ENCODE measurements at regions not wholly inside any gene's neighbourhood (a gene's known extent, or its start where the extent isn't known, plus 50 kb on each side); places are given as distances from the start of the nearest gene placed in this dataset.

DNA sequence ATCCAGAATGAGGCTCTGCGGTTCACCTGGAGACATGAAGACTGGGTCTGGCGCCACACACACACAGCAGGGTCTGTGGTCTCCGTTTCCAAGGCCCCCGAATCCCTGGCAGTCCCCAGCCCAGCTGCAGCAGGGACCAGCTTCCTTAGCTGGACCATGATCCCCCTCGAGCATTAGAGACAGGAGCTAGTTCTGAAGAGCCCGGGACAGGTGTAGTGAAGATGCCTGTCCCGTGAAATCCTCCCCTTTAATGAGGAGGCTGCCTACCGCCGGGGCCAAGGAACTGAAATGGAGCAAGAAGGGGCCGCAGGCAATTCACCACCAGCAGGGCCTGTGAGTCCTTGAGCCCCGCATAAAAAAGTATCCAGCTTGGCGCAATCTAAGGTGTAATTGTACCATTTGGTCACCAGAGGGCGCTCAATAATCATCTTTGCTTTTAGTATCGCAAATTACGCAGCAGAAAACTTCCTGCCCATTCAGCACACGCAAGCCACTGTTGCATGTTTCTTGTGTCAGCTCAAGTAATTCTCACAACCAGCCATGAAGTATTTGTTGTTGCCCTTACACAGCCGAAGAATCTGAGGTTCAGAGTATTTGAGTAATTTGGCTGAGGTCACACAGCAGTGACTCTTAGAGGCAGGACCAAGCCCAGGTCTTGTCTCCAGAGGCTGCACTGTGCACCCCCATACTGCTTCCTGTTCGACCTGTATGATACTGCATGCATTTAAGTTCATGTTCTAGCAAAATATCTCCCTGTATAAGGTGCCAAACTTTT, 54.3 kb upstream of the PPP2R5C start:
- DNase-seq: peak; percentile 59 to 67

DNA sequence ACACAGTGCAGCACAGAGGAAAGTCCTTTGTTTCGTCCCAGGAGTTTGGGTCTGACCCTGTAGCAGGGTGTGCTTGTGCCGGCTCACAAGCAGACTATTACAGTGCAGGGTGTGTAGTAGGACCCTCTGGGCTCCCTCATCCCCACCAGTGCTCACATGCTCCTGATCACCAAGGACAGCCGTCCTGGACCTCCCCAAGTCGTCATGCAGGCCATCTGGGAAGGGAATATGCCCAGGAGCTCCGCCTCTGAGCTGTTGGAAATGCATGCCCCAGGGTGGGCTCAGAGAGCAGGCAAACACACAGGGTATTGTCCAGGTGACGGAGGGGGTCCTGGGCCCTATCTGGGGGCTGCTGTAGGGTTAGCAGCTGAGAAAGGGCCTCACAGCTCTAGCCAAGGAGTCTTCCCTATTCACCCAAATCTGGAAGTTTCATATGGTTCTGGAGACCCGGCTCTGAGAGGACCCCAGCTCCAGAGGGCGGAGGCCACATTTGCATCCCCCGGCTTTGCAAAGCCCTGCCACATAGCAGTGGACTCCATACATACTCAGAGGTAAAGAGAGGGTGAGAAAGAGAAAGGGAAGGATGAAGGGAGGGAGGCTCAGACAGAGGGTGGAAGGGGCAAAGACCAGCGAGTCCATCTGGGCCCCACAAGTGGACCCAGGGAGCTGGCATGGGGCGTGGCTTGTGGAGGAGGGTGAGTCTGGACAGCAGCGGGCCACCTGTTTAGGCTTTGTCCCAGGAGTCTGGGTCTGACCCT, 53.5 kb upstream of the PPP2R5C start:
- DNase-seq: no peak

DNA sequence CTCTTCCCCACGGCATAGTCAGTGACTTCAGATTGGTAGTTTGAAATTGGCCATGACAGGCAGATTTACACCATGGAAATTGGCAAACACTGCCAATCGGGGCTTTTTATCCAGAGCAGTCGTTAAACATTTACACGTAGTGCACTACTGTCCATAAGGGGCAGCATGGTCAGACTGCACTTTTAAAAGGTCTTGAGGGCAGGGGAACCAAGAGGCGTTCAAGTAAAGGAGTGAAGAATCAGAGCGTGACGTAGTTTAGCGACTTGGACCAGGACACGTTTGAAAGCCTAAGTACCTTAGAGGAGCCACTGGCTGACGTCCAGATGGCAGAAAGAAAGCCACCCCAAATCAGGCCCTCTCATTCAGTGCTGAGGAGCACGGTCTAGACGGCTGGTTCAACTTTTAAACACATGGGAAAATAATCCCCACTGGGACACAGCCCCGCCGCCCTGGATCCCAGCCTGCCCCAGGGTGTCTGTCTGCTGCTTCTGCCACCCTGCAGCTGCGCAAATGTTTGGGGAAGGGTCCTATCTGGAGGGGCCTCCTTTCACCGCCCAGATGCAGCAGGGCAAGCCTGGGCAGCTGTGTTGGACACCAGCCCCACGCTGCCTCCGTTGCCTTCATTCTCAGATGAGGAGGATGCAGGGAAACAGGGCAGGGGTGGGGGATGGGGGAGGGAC, 52.5 kb upstream of the PPP2R5C start:
- DNase-seq: no peak

DNA sequence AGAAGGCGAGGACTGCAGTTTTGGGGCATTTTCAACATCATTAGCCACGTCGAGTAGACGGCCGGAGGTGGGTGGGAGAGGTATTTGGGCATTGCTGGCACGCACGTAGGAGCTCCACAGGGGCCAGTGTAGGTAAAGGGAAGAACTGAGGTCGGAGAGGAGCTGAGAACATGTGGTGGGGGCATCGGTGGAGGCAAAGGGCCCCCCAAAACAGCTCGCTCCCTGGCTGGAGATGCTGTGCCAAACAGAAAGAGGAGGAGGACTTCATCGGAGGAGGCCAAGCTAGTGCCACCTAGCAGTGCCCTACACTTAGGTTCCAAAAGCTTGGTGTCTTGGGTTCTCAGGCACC, 52.0 kb upstream of the PPP2R5C start:
- no peak for DNase-seq

DNA sequence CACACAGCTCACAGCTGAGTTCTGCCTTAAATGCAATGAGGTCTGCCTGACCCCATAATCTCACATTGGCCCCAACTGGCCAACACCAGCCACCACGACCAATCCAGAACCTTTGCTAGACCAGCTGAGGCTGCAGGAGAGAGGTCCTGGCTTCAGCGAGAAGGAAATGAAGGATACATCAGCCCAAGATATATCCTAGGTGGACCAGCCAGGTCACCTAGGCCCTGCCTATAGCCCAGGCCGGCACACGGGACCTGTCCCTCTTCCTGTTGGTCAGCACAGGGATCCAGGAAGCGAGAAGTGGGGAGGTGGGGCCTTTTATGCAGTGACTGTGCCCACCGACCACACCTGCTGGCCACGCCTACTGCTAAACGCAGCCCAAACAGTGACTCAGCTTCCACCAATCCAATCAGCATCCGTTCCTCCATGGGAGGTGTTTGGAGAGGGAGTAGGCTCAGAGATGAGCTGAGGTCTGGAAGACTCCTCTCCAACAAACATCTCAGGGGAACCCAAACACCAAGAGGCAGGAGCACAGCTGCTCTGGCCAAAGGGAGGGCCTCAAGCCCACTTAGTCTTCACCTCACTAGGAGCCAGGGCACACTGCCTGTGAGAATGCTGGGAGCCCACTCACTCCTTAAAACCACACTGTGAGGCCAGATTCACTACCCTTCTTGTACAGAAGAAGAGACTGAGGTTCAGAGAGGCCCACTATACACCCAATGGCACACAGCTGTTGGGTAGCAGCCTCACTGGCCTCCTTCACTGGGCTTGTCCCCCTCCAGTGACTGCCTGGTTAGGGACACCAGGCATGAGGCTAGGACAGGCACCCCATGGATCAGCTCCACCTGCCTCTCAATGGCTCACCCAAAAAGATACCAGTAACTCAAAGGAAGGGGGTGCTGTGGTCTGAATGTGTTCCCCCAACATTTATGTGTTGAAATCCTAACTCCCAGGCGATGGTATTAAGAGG, 51.3 kb upstream of the PPP2R5C start:
- DNase-seq: no peak

DNA sequence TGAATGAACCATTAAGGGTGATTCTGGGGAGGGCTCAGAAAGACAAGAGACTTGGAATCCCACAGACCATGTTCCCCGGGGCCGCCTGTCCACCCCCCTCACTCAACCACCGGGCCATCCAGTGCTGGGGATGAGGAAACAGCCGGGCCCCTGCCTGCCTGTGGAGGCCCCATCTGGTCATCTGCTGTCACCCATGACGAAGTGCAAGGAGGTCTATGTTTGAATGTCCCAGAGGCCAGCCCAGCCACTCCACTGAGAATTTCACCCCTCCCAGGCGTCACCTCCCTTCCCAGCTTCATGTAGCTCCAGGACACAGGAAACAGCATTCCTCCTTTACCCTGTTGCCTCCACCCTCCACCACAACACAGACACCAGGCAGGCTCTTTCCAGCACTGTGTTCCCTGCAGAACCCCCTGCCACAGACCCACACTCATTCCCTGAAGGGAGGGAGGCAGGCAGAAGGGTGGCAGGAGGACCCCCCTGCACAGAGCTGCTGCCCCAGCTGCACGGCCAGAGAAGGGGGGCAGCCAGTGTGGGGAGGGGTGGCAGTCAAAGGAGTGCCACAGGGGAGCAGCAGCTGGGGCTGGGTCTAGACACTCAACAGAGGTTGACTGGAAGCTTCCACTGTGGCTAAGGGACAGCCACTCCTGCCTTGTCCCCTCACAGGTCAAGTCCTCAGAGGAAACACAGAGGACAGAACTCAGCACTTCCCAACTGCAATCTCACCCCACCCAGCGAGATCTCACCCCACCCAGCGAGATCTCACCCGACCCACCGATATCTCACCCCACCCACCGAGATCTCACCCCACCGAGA, 50.3 kb upstream of the PPP2R5C start:
- DNase-seq: no peak
